IPS-NIHi11 (cell line): ENCODE measurements at regions not wholly inside any gene's neighbourhood (a gene's known extent, or its start where the extent isn't known, plus 50 kb on each side); places are given as distances from the start of the nearest gene placed in this dataset.
A peak's percentile ranks its signal among the peaks of the same experiment; 100 is the strongest.

Experiments
- DNase-seq: peaks from one replicate; pipeline ENCODE4 v3.0.0; 2012; ENCODE audit warnings: mixed read lengths, low spot score

DNA sequence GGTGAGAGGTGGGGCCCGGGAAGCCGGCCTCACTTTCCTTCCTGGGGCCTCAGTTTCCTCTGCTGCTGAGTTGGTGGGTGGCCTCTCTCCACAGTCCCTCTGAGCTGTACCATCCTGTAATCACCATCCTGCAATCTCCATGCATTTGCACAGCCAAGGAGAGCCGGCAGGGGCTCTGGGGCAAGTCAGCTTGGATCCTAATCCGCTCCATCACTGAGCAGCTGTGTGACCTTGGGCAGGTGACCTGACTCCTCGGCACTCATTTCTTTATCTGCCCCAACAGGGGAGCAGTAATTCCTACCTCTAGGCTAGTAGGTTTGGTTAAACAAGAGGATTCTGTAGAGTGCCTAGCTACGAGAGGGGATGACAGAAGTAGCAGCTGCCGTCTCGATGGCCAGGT lies 88.2 kb upstream of the ZNF618 start:
- peak; percentile 62 for DNase-seq

- DNase-seq, result no peak
Observed at GRCh38 chr9:113788616-113789330, 87.3 kb upstream of the ZNF618 start.

DNA sequence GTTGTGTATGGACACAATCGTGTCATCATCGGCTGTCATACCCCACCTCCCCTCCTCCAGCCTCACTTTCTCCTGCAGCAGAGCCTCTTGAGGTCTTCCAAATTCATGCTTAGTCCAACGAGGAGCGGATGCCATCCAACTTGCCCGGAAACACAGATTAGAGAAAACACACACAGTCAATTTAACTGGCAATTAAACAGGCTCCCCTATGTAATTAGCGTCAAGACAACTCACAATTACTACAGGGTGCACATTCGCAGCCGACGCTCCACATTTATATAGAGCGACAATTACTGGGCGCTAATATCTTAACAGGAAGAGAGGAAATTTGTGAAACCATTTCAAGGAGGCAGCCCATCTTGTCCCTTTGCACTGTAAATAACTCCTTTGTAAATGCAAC lies 86.0 kb upstream of the ZNF618 start:
- no peak for DNase-seq

- no peak for DNase-seq
Observed at GRCh38 chr9:113793558-113793957, 82.6 kb upstream of the ZNF618 start.

DNA sequence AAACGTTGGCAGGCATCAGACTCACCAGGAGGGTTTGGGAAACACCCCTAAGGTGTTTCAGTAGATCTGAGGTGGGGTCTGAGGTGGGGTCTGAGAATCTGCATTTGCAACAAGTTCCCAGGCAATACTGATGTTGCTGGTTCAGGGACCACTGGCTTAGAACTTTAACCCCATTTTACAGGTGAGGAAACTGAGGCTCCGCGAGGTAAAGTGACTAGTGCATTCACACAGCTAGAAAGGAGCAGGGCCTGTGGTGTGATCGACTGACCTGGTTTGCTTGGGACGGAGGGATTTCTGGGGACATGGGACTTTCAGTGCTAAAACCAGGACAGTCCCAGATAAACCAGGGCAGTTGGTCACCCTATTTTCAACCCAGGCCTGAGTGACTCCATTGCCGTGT lies 81.4 kb upstream of the ZNF618 start:
- DNase-seq, result no peak

DNA sequence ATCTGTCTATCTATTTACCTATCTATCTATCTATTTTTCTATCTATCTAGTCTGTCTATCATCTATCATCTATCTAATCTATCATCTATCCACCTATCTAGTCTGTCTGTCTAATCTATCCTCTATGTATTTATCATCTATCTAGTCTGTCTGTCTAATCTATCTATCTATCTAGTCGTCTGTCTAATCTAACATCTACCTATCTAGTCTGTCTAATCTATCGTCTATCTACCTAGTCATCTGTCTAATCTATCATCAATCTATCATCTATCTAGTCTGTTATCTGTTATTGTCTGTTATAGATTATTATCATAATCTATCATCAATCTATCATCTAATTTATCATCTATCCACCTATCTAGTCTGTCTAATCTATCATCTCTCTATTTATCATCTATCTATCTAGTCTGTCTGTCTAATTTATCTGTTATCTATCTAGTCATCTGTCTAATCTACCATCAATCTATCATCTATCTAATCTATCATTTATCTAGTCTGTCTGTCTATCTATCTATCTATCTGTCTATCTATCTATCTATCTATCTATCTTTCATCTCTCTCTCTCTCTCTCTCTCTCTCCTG lies 80.2 kb upstream of the ZNF618 start:
- no peak for DNase-seq

DNA sequence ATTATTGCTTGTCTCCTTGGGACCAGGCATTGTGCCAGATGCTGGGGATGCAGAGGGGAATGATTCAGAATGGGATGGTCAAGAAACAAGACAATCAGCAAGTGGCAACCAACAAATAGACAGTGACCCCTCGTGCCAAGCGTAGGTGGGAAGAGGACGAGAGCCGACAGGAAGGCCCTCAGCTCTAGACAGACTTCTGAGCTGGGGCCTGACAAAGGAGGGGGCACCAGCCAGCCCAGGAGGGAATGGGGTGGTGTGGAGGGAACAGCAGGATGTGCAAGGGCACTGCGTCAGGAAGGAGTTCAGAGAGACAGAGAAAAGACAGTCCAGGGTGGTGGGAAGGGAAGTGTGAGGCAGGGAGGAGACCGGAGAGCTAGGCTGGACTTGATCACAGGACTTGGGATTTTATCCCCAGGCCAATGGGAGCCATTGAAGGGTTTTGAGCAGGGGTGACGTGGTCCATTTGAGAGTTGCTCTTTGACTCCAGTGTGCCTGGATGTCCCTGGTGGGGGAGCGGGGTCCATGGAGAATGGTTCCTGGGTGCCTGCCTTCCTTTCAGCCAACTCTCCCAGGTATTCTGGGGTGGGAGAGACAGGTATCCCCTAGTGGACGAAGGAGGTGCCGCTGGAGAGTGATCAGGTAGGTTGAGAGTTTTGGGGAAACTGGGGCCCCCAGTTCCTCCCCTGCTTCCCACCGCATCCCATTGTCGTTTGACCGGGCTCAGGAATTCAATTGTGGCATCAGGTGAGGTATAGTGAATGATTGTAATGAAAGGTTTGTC lies 79.3 kb upstream of the ZNF618 start:
- no peak for DNase-seq

GRCh38 chr9:113798062-113799030 lies 77.8 kb upstream of the ZNF618 start:
- no peak for DNase-seq

GRCh38 chr9:113800276-113800675 lies 75.8 kb upstream of the ZNF618 start:
- DNase-seq, result no peak

GRCh38 chr9:113803811-113804589 lies 72.1 kb upstream of the ZNF618 start:
- DNase-seq, result no peak

GRCh38 chr9:113805486-113806132 lies 70.5 kb upstream of the ZNF618 start:
- DNase-seq, result no peak

DNA sequence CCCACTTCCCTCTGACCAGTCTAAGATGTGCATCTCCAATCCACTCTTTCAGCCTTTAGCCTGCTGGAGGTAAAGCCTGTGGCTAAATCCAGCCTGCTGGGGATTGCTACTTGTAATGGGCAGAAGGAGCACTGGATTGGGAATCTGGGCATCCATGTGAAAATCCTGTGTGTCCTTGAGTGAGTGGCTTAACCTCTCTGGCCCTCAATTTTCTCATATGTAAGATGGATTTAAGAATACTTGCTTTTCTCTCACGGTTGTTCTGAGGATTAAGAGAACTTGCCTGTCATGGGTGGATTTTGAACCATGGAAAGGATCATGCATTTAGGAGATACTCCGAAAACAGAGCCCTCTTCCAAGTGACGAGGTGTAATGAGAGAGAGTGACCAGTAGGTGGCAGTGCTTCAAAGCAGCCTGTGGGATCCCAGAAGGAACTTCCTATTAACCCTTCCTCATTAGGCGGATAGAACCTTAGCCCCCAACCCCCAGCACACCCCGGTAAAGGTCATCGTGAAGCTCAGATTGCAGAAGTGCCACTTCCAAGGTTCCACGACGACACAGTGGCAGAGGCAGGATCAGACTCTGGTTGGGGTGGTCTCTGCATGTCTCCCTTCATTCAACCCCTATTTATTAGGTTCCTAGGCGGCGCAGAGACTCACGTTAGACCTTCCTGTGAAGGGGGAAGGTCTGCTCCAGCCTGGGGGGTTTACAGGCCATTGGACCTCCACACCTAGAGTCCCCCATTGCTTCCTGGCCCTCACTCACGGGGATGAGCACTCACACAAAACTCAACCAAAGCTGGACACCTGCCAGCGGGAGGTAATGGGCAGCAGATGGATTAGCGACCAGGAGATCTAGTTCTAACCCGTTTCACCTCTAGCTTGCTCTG lies 68.7 kb upstream of the ZNF618 start:
- DNase-seq, result peak; percentile 86

- no peak for DNase-seq
Observed at GRCh38 chr9:113808391-113809358, 67.4 kb upstream of the ZNF618 start.

- no peak for DNase-seq
Observed at GRCh38 chr9:113817171-113817570, 58.9 kb upstream of the ZNF618 start.

DNA sequence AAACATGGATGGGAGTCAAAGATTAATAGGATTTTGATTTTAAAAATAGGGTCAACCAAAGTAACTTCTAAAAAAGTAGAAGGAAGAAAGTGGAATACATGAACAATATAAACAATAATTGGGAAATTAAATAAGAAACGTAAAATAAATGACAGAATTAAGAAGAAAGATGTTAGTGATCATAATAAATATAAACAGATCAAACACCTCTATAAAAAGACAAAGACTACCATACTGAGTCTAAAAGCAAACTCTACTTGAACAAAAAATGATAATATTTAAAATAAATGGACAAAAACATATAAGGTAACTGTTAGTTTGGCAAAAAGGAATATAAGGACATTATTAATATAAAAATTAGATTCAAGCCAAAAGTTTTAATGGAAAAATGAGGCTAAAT lies 57.7 kb upstream of the ZNF618 start:
- no peak for DNase-seq

GRCh38 chr9:113822315-113822714 lies 53.8 kb upstream of the ZNF618 start:
- no peak for DNase-seq

DNA sequence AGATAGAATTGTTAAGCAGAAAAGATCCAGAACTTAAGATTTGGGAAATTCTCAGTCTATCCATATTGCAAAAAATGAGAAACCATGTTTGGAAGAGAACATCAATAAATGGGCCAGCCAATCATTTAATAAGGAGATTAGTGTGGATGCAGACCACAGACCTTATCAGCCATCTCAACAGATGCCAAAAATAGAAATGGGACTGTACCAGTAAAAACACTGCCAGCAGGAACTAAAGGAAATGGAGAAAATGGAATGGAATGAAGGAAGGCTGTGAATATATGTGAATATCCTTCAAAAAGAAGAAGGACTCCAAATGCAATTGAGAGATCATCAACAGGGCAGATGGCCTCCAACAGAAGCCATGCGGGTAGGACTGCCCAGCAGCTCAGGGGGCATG lies 52.7 kb upstream of the ZNF618 start:
- no peak for DNase-seq
